WTC11 (cell line): ENCODE measurements at regions not wholly inside any gene's neighbourhood (a gene's known extent, or its start where the extent isn't known, plus 50 kb on each side); places are given as distances from the start of the nearest gene placed in this dataset.

Experiments
- ATAC-seq: fragments of 200-7000 bp; cut with Tn5 transposase; 2 replicates; pipeline ENCODE4 v1.10.0; 2021; ENCODE audit warnings: mild to moderate bottlenecking, moderate library complexity
- CTCF ChIA-PET: fragments of 300-600 bp; sonication (Branson Sonifier 250); formaldehyde crosslinking; loops from one replicate; lab custom pipeline; 2021; ENCODE audit warnings: antibody characterized with exemption; lab: Charles Lee
- POLR2A ChIA-PET: fragments of 350-600 bp; sonication (Branson Sonifier 250); formaldehyde crosslinking; loops from one replicate; lab custom pipeline; 2021; ENCODE audit warnings: antibody characterized with exemption; lab: Charles Lee
- DNase-seq: peaks from one replicate; pipeline ENCODE4 v3.0.0; 2021; ENCODE audit warnings: low spot score
- H3K27ac Mint-ChIP-seq: 2 replicates; pipeline ENCODE4 v1.8.0; 2021; ENCODE audit warnings: mixed read lengths
- H3K27me3 Mint-ChIP-seq: 2 replicates; pipeline ENCODE4 v1.8.0; 2021; ENCODE audit warnings: low read depth, mild to moderate bottlenecking, moderate library complexity, mixed read lengths
- H3K36me3 Mint-ChIP-seq: 2 replicates; pipeline ENCODE4 v1.8.0; 2021; ENCODE audit warnings: mixed read lengths
- H3K4me1 Mint-ChIP-seq: 2 replicates; pipeline ENCODE4 v1.8.0; 2022; ENCODE audit warnings: mixed read lengths
- H3K4me3 Mint-ChIP-seq: 2 replicates; pipeline ENCODE4 v1.8.0; 2021; ENCODE audit warnings: mild to moderate bottlenecking, moderate library complexity, mixed read lengths
- H3K9me3 Mint-ChIP-seq: 2 replicates; pipeline ENCODE4 v1.8.0; 2021; ENCODE audit warnings: mixed read lengths
- CBFB ChIP-seq: sonication (generic); formaldehyde crosslinking; IDR thresholded peaks from 2 replicates; pipeline ENCODE4 v1.8.1; 2022; ENCODE audit warnings: mild to moderate bottlenecking, low read depth, missing genetic modification reagents
- FOXJ3 ChIP-seq: sonication (generic); formaldehyde crosslinking; IDR thresholded peaks from 2 replicates; pipeline ENCODE4 v1.9.0; 2021; ENCODE audit warnings: missing genetic modification reagents, mild to moderate bottlenecking, borderline replicate concordance
- GABPB1 ChIP-seq: sonication (generic); formaldehyde crosslinking; IDR thresholded peaks from 2 replicates; pipeline ENCODE4 v1.8.1; 2023; ENCODE audit warnings: mild to moderate bottlenecking, missing genetic modification reagents
- GTF2I ChIP-seq: fragments of 250-450 bp; sonication (Bioruptor Pico); conservative IDR thresholded peaks from 2 replicates; pipeline ENCODE4 v1.4.0; 2021; ENCODE audit warnings: mild to moderate bottlenecking
- HMGA2 ChIP-seq: fragments of 250-450 bp; sonication (Bioruptor Pico); IDR thresholded peaks from 2 replicates; pipeline ENCODE4 v1.4.0; 2021; ENCODE audit warnings: mild to moderate bottlenecking, moderate library complexity
- OVOL2 ChIP-seq: fragments of 250-450 bp; sonication (Bioruptor Pico); IDR thresholded peaks from 2 replicates; pipeline ENCODE4 v1.9.0; 2021; ENCODE audit warnings: mild to moderate bottlenecking, borderline replicate concordance
- SOX15 ChIP-seq: fragments of 250-450 bp; sonication (Bioruptor Pico); IDR thresholded peaks from 2 replicates; pipeline ENCODE4 v1.9.0; 2021; ENCODE audit warnings: mild to moderate bottlenecking
- ZBTB21 ChIP-seq: sonication (generic); formaldehyde crosslinking; IDR thresholded peaks from 2 replicates; pipeline ENCODE4 v1.8.1; 2023; ENCODE audit warnings: mild to moderate bottlenecking, missing genetic modification reagents, borderline replicate concordance
- TF ChIP-seq, protein P1 (sequence below): sonication (generic); formaldehyde crosslinking; IDR thresholded peaks from 2 replicates; pipeline ENCODE4 v1.8.1; 2022; ENCODE audit warnings: missing genetic modification reagents, borderline replicate concordance
- TF ChIP-seq, protein P2 (sequence below): sonication (generic); formaldehyde crosslinking; IDR thresholded peaks from 2 replicates; pipeline ENCODE4 v1.8.0; 2023; ENCODE audit warnings: missing genetic modification reagents
- TF ChIP-seq, protein P3 (sequence below): sonication (generic); formaldehyde crosslinking; IDR thresholded peaks from 2 replicates; pipeline ENCODE4 v1.8.0; 2022; ENCODE audit warnings: mild to moderate bottlenecking, missing genetic modification reagents
- TF ChIP-seq, protein P4 (sequence below): fragments of 250-450 bp; sonication (Bioruptor Pico); IDR thresholded peaks from 2 replicates; pipeline ENCODE4 v1.9.0; 2021; ENCODE audit warnings: mild to moderate bottlenecking, borderline replicate concordance
- TF ChIP-seq, protein P5 (sequence below): sonication (generic); formaldehyde crosslinking; IDR thresholded peaks from 2 replicates; pipeline ENCODE4 v1.8.0; 2022; ENCODE audit warnings: missing genetic modification reagents
- TF ChIP-seq, protein P6 (sequence below): sonication (generic); formaldehyde crosslinking; IDR thresholded peaks from 2 replicates; pipeline ENCODE4 v1.8.1; 2023; ENCODE audit warnings: mild to moderate bottlenecking, moderate library complexity, missing genetic modification reagents
- TF ChIP-seq, protein P7 (sequence below): sonication (generic); formaldehyde crosslinking; IDR thresholded peaks from 2 replicates; pipeline ENCODE4 v1.8.1; 2023; ENCODE audit warnings: mild to moderate bottlenecking, missing genetic modification reagents, borderline replicate concordance
- TF ChIP-seq, protein P8 (sequence below): sonication (generic); formaldehyde crosslinking; IDR thresholded peaks from 2 replicates; pipeline ENCODE4 v1.8.0; 2023; ENCODE audit warnings: mild to moderate bottlenecking, missing genetic modification reagents

DNA sequence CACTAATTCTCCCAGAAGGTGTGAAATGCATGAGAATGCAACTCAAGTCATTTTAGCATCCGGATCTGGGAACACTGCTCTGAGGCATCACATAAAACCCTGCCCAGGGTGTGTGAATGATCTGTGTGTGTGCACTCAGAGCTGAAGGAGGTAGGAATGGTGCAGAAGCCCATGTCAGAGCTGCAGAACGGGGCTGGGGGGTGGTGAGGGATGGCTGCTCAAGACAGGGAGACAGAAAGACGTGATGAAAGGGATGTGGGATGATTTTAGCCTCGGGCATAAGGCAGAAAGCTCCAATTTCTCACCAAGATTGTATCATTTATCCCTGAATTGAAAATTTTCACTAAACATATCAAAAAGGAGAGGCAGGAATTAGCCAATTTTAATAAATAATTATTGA is 369.1 kb downstream of the EIPR1 start (continued):
- TF ChIP-seq, protein P1, sequence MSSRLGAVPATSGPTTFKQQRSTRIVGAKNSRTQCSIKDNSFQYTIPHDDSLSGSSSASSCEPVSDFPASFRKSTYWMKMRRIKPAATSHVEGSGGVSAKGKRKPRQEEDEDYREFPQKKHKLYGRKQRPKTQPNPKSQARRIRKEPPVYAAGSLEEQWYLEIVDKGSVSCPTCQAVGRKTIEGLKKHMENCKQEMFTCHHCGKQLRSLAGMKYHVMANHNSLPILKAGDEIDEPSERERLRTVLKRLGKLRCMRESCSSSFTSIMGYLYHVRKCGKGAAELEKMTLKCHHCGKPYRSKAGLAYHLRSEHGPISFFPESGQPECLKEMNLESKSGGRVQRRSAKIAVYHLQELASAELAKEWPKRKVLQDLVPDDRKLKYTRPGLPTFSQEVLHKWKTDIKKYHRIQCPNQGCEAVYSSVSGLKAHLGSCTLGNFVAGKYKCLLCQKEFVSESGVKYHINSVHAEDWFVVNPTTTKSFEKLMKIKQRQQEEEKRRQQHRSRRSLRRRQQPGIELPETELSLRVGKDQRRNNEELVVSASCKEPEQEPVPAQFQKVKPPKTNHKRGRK (CRISPR knock-in tag), result no peak
- no peak for TF ChIP-seq GTF2I
- TF ChIP-seq, protein P2, sequence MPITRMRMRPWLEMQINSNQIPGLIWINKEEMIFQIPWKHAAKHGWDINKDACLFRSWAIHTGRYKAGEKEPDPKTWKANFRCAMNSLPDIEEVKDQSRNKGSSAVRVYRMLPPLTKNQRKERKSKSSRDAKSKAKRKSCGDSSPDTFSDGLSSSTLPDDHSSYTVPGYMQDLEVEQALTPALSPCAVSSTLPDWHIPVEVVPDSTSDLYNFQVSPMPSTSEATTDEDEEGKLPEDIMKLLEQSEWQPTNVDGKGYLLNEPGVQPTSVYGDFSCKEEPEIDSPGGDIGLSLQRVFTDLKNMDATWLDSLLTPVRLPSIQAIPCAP, result no peak
- TF ChIP-seq, protein P3, sequence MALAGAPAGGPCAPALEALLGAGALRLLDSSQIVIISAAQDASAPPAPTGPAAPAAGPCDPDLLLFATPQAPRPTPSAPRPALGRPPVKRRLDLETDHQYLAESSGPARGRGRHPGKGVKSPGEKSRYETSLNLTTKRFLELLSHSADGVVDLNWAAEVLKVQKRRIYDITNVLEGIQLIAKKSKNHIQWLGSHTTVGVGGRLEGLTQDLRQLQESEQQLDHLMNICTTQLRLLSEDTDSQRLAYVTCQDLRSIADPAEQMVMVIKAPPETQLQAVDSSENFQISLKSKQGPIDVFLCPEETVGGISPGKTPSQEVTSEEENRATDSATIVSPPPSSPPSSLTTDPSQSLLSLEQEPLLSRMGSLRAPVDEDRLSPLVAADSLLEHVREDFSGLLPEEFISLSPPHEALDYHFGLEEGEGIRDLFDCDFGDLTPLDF (CRISPR knock-in tag), result no peak
- TF ChIP-seq, all 79 proteins: peak for 0

DNA sequence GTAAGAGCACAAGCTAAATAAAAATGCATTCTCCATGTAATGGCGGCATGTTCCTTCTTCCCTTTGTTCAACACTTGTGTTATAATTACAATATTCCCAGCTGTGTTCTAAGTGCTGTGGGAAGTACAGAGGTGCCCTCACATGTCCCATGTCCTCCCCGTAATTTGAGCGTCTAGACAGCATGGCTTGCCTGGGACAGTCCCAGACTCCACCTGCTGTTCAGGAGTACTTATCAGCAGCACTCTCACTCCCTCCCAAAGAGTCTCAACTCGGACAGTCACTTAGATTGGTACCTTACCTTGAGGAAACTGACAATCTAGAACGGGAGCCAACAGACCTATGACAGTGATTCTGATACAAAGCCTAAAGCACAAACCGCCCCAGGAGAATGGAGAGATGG is 370.5 kb downstream of the EIPR1 start:
- Mint-ChIP-seq H3K27ac (no peak overlapping the region), H3K36me3 (no peaks in the 10 kb centered on the region), H3K27me3 (peaks cover 4% of the 10 kb centered on the region), H3K4me1 (0 out of 2 replicates have a peak, but pooled peaks cover 2% of the 10 kb centered on the region), H3K9me3 (no peaks in the 10 kb centered on the region), H3K4me3 (no peak overlapping the region)
- ChIA-PET POLR2A (no interaction called here), CTCF (no interaction called here)
- no peak for ATAC-seq
- DNase-seq, result no peak
- TF ChIP-seq HMGA2 (no peak), OVOL2 (CRISPR knock-in tag) (no peak), ZBTB21 (no peak), SOX15 (CRISPR knock-in tag) (no peak), GABPB1 (CRISPR knock-in tag) (no peak), FOXJ3 (CRISPR knock-in tag) (no peak), CBFB (CRISPR knock-in tag) (no peak)
- TF ChIP-seq, protein P4, sequence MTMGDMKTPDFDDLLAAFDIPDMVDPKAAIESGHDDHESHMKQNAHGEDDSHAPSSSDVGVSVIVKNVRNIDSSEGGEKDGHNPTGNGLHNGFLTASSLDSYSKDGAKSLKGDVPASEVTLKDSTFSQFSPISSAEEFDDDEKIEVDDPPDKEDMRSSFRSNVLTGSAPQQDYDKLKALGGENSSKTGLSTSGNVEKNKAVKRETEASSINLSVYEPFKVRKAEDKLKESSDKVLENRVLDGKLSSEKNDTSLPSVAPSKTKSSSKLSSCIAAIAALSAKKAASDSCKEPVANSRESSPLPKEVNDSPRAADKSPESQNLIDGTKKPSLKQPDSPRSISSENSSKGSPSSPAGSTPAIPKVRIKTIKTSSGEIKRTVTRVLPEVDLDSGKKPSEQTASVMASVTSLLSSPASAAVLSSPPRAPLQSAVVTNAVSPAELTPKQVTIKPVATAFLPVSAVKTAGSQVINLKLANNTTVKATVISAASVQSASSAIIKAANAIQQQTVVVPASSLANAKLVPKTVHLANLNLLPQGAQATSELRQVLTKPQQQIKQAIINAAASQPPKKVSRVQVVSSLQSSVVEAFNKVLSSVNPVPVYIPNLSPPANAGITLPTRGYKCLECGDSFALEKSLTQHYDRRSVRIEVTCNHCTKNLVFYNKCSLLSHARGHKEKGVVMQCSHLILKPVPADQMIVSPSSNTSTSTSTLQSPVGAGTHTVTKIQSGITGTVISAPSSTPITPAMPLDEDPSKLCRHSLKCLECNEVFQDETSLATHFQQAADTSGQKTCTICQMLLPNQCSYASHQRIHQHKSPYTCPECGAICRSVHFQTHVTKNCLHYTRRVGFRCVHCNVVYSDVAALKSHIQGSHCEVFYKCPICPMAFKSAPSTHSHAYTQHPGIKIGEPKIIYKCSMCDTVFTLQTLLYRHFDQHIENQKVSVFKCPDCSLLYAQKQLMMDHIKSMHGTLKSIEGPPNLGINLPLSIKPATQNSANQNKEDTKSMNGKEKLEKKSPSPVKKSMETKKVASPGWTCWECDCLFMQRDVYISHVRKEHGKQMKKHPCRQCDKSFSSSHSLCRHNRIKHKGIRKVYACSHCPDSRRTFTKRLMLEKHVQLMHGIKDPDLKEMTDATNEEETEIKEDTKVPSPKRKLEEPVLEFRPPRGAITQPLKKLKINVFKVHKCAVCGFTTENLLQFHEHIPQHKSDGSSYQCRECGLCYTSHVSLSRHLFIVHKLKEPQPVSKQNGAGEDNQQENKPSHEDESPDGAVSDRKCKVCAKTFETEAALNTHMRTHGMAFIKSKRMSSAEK (CRISPR knock-in tag), result no peak
- TF ChIP-seq, protein P5, sequence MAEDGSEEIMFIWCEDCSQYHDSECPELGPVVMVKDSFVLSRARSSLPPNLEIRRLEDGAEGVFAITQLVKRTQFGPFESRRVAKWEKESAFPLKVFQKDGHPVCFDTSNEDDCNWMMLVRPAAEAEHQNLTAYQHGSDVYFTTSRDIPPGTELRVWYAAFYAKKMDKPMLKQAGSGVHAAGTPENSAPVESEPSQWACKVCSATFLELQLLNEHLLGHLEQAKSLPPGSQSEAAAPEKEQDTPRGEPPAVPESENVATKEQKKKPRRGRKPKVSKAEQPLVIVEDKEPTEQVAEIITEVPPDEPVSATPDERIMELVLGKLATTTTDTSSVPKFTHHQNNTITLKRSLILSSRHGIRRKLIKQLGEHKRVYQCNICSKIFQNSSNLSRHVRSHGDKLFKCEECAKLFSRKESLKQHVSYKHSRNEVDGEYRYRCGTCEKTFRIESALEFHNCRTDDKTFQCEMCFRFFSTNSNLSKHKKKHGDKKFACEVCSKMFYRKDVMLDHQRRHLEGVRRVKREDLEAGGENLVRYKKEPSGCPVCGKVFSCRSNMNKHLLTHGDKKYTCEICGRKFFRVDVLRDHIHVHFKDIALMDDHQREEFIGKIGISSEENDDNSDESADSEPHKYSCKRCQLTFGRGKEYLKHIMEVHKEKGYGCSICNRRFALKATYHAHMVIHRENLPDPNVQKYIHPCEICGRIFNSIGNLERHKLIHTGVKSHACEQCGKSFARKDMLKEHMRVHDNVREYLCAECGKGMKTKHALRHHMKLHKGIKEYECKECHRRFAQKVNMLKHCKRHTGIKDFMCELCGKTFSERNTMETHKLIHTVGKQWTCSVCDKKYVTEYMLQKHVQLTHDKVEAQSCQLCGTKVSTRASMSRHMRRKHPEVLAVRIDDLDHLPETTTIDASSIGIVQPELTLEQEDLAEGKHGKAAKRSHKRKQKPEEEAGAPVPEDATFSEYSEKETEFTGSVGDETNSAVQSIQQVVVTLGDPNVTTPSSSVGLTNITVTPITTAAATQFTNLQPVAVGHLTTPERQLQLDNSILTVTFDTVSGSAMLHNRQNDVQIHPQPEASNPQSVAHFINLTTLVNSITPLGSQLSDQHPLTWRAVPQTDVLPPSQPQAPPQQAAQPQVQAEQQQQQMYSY (CRISPR knock-in tag), result no peak
- TF ChIP-seq, protein P6, sequence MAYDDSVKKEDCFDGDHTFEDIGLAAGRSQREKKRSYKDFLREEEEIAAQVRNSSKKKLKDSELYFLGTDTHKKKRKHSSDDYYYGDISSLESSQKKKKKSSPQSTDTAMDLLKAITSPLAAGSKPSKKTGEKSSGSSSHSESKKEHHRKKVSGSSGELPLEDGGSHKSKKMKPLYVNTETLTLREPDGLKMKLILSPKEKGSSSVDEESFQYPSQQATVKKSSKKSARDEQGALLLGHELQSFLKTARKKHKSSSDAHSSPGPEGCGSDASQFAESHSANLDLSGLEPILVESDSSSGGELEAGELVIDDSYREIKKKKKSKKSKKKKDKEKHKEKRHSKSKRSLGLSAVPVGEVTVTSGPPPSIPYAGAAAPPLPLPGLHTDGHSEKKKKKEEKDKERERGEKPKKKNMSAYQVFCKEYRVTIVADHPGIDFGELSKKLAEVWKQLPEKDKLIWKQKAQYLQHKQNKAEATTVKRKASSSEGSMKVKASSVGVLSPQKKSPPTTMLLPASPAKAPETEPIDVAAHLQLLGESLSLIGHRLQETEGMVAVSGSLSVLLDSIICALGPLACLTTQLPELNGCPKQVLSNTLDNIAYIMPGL (CRISPR knock-in tag), result no peak
- TF ChIP-seq, protein P7, sequence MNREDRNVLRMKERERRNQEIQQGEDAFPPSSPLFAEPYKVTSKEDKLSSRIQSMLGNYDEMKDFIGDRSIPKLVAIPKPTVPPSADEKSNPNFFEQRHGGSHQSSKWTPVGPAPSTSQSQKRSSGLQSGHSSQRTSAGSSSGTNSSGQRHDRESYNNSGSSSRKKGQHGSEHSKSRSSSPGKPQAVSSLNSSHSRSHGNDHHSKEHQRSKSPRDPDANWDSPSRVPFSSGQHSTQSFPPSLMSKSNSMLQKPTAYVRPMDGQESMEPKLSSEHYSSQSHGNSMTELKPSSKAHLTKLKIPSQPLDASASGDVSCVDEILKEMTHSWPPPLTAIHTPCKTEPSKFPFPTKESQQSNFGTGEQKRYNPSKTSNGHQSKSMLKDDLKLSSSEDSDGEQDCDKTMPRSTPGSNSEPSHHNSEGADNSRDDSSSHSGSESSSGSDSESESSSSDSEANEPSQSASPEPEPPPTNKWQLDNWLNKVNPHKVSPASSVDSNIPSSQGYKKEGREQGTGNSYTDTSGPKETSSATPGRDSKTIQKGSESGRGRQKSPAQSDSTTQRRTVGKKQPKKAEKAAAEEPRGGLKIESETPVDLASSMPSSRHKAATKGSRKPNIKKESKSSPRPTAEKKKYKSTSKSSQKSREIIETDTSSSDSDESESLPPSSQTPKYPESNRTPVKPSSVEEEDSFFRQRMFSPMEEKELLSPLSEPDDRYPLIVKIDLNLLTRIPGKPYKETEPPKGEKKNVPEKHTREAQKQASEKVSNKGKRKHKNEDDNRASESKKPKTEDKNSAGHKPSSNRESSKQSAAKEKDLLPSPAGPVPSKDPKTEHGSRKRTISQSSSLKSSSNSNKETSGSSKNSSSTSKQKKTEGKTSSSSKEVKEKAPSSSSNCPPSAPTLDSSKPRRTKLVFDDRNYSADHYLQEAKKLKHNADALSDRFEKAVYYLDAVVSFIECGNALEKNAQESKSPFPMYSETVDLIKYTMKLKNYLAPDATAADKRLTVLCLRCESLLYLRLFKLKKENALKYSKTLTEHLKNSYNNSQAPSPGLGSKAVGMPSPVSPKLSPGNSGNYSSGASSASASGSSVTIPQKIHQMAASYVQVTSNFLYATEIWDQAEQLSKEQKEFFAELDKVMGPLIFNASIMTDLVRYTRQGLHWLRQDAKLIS (CRISPR knock-in tag), result no peak
- TF ChIP-seq, protein P8, sequence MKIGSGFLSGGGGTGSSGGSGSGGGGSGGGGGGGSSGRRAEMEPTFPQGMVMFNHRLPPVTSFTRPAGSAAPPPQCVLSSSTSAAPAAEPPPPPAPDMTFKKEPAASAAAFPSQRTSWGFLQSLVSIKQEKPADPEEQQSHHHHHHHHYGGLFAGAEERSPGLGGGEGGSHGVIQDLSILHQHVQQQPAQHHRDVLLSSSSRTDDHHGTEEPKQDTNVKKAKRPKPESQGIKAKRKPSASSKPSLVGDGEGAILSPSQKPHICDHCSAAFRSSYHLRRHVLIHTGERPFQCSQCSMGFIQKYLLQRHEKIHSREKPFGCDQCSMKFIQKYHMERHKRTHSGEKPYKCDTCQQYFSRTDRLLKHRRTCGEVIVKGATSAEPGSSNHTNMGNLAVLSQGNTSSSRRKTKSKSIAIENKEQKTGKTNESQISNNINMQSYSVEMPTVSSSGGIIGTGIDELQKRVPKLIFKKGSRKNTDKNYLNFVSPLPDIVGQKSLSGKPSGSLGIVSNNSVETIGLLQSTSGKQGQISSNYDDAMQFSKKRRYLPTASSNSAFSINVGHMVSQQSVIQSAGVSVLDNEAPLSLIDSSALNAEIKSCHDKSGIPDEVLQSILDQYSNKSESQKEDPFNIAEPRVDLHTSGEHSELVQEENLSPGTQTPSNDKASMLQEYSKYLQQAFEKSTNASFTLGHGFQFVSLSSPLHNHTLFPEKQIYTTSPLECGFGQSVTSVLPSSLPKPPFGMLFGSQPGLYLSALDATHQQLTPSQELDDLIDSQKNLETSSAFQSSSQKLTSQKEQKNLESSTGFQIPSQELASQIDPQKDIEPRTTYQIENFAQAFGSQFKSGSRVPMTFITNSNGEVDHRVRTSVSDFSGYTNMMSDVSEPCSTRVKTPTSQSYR (CRISPR knock-in tag), result no peak
